Esophagus squamous epithelium (tissue), 4 donors: ENCODE measurements at regions not wholly inside any gene's neighbourhood (a gene's known extent, or its start where the extent isn't known, plus 50 kb on each side); places are given as distances from the start of the nearest gene placed in this dataset.

Source experiments
- POLR2A ChIP-seq, 4 donors: fragments of 450-650 bp; IDR thresholded peaks; one replicate each; pipeline ENCODE4 v1.6.1; 2017; ENCODE audit warnings: antibody characterized with exemption in 4 of 4, mild to moderate bottlenecking in 4 of 4, moderate library complexity in 3 of 4
- TF ChIP-seq, protein P1 (sequence below), 6 experiments: fragments of 450-650 bp in 4 of 6; fragments of 200-600 bp in 2 of 6; sonication (generic) in 2 of 6; IDR thresholded peaks; one replicate each; pipeline ENCODE4 v1.5.1; 2016 to 2019; ENCODE audit warnings: antibody characterized with exemption in 6 of 6, mild to moderate bottlenecking in 4 of 6, moderate library complexity in 4 of 6

DNA sequence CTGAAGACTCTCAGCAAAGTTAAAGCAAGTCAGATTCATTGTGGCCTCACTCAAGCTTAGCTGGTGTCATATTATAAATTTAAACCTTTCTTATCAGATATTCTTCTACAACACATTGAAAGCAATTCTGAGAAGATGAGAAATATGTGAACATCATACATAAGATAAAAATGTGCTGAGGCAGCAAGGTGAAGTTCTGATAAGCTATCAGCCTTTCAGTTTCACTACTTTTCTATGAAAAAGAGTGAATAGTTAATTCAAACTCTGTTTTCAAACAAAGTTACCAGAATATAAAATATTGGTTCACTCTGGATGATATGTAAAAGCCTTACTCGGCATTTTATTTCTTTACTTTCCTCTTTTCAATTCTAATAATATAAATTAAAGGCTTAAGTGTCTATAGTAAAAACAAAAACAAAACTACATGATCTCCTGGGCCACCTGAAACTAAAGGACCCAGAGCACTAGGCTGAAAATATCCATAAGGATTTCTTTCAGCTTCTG is 824.4 kb downstream of the MTRR start:
- TF ChIP-seq, protein P1, sequence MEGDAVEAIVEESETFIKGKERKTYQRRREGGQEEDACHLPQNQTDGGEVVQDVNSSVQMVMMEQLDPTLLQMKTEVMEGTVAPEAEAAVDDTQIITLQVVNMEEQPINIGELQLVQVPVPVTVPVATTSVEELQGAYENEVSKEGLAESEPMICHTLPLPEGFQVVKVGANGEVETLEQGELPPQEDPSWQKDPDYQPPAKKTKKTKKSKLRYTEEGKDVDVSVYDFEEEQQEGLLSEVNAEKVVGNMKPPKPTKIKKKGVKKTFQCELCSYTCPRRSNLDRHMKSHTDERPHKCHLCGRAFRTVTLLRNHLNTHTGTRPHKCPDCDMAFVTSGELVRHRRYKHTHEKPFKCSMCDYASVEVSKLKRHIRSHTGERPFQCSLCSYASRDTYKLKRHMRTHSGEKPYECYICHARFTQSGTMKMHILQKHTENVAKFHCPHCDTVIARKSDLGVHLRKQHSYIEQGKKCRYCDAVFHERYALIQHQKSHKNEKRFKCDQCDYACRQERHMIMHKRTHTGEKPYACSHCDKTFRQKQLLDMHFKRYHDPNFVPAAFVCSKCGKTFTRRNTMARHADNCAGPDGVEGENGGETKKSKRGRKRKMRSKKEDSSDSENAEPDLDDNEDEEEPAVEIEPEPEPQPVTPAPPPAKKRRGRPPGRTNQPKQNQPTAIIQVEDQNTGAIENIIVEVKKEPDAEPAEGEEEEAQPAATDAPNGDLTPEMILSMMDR (IDR thresholded peaks at IDR 0.05), result no peak
- TF ChIP-seq POLR2A (IDR thresholded peaks at IDR 0.05), result no peak
